Karpas-422 (cell line): ENCODE measurements at regions not wholly inside any gene's neighbourhood (a gene's known extent, or its start where the extent isn't known, plus 50 kb on each side); places are given as distances from the start of the nearest gene placed in this dataset.
"Not testable (repeated sequence)": the region's sequence is repeated elsewhere in the genome, so short reads cannot be mapped to it uniquely, and the experiment has no call there.

Experiments
- DNase-seq: peaks from one replicate; pipeline ENCODE4 v3.0.0-alpha.2; 2015
- H2AFZ ChIP-seq: fragments of 200-600 bp; sonication (generic); 2 replicates; pipeline ENCODE4 v1.6.1; 2014; ENCODE audit warnings: antibody characterized with exemption, low read length, mixed read lengths
- H3K27ac ChIP-seq: fragments of 200-600 bp; sonication (generic); 2 replicates; pipeline ENCODE4 v1.5.1; 2014; ENCODE audit warnings: mild to moderate bottlenecking, low read length, moderate library complexity
- H3K27me3 ChIP-seq: fragments of 200-600 bp; sonication (generic); 2 replicates; pipeline ENCODE4 v1.6.1; 2014; ENCODE audit warnings: low read length, mixed read lengths
- H3K36me3 ChIP-seq: fragments of 200-600 bp; sonication (generic); 2 replicates; pipeline ENCODE4 v1.6.1; 2014; ENCODE audit warnings: low read length, mixed read lengths; ENCODE audit not compliant: insufficient read depth
- H3K4me1 ChIP-seq: fragments of 200-600 bp; sonication (generic); 2 replicates; pipeline ENCODE4 v1.6.1; 2014; ENCODE audit warnings: mild to moderate bottlenecking, low read length, mixed read lengths
- H3K4me2 ChIP-seq: fragments of 200-600 bp; sonication (generic); 2 replicates; pipeline ENCODE4 v1.6.1; 2014; ENCODE audit warnings: low read length, low read depth, mild to moderate bottlenecking; ENCODE audit not compliant: poor library complexity, severe bottlenecking
- H3K4me3 ChIP-seq: fragments of 200-600 bp; sonication (generic); 2 replicates; pipeline ENCODE4 v1.5.1; 2014; ENCODE audit warnings: mild to moderate bottlenecking, antibody characterized with exemption, low read length, mixed read lengths
- H3K79me2 ChIP-seq: fragments of 200-600 bp; sonication (generic); 2 replicates; pipeline ENCODE4 v1.6.1; 2014; ENCODE audit warnings: mild to moderate bottlenecking, low read length, mixed read lengths
- H3K9ac ChIP-seq: fragments of 200-600 bp; sonication (generic); 2 replicates; pipeline ENCODE4 v1.6.0; 2014; ENCODE audit warnings: low read length
- H3K9me2 ChIP-seq: fragments of 200-600 bp; sonication (generic), shearing (Covaris generic); replicated peaks from 2 replicates; pipeline ENCODE4 v1.6.0; 2014; ENCODE audit warnings: mild to moderate bottlenecking, low read length, moderate library complexity; ENCODE audit not compliant: insufficient read depth
- H3K9me3 ChIP-seq: fragments of 300-700, 200-600 bp; sonication (generic); 2 replicates; pipeline ENCODE4 v1.6.1; 2014; ENCODE audit warnings: low read length, mixed read lengths
- H4K20me1 ChIP-seq: fragments of 200-600 bp; sonication (generic); 2 replicates; pipeline ENCODE4 v1.6.1; 2014; ENCODE audit warnings: mild to moderate bottlenecking, antibody characterized with exemption, low read length, low read depth; ENCODE audit not compliant: insufficient read depth

DNA sequence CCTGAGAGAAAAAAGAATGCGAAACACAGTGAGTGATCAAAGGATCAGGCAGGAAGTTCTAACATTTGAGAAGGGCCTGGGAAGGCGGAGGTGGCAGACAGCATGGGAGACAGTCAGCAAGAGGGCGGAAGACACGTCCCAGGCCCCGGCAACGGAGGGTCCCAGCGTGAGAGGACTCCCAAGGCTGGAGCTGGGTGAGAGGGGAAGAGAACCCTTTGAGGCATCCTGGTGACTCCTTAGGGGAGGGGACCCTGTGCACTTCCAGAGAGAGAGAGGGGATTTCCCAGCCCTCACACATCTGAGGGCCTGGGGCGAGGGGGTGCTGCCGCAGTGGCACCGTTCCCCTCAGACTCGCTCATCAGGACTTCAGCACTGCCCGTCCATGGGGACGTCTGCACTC lies 133.4 kb downstream of the RTP5 start:
- H3K4me3 ChIP-seq = no peak overlapping the region
- DNase-seq = no peak
- H3K27me3 ChIP-seq = no peaks in the 10 kb centered on the region
- no peaks in the 10 kb centered on the region for H4K20me1 ChIP-seq
- no peak overlapping the region for H2AFZ ChIP-seq
- H3K27ac ChIP-seq = no peak overlapping the region
- H3K4me2 ChIP-seq = no peak overlapping the region
- no peaks in the 10 kb centered on the region for H3K4me1 ChIP-seq
- H3K9me2 ChIP-seq = no peaks in the 10 kb centered on the region
- H3K9ac ChIP-seq = no peak overlapping the region
- no peaks in the 10 kb centered on the region for H3K79me2 ChIP-seq
- H3K36me3 ChIP-seq = no peaks in the 10 kb centered on the region
- H3K9me3 ChIP-seq = no peaks in the 10 kb centered on the region

DNA sequence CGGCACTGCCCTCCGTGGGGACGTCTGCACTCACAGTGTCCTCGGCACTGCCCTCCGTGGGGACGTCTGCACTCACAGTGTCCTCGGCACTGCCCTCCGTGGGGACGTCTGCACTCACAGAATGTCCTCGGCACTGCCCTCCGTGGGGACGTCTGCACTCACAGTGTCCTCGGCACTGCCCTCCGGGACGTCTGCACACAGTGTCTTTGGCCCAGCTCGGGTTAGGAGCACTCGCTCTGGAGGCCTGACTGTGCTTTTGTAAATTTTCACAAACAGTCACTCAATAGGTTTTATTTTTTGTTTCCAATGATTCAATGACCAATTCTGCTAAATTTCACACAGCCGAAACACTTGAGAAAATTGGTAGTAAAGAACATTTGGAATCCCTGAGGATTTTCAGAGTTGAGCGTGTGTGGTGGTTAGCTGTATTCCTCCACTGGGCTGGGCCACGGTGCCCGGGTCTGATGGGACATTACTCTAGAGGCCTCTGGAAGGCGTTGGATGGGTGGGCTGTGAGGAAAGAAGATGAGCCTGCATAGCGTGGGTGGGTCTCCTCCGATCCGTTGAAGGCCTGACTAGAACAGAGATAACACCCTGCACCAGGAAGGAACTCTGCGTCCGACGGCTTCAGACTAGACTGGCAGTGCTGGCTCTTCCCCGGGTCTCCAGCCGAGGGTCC lies 134.8 kb downstream of the RTP5 start:
- no peak overlapping the region for H3K9ac ChIP-seq
- H3K4me3 ChIP-seq = no peak overlapping the region
- no peaks in the 10 kb centered on the region for H3K36me3 ChIP-seq
- H3K9me3 ChIP-seq = no peaks in the 10 kb centered on the region
- H3K27me3 ChIP-seq = no peaks in the 10 kb centered on the region
- no peaks in the 10 kb centered on the region for H3K79me2 ChIP-seq
- no peaks in the 10 kb centered on the region for H4K20me1 ChIP-seq
- H3K4me1 ChIP-seq = no peaks in the 10 kb centered on the region
- DNase-seq = no peak
- no peak overlapping the region for H2AFZ ChIP-seq
- H3K9me2 ChIP-seq = no peaks in the 10 kb centered on the region
- no peak overlapping the region for H3K27ac ChIP-seq
- no peak overlapping the region for H3K4me2 ChIP-seq

DNA sequence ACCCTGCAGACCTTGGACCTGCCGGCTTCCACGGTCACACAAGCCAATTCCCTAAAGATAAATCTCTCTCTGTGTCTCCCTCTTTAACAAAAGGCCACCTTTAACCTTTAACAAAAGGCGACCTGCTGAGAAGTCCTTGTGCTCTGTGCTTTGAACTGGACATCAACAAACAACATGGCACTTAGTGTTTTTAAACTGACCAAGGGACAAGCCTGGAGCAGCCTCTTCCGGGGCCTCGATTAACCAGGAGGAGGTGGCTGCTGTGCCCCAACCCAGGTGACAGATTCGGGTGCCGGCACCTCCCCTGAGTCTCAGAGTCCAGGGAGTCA lies 135.3 kb downstream of the RTP5 start:
- H2AFZ ChIP-seq = no peak overlapping the region
- no peak overlapping the region for H3K4me2 ChIP-seq
- no peaks in the 10 kb centered on the region for H3K9me3 ChIP-seq
- no peaks in the 10 kb centered on the region for H3K9me2 ChIP-seq
- no peaks in the 10 kb centered on the region for H4K20me1 ChIP-seq
- H3K27me3 ChIP-seq = no peaks in the 10 kb centered on the region
- no peaks in the 10 kb centered on the region for H3K79me2 ChIP-seq
- H3K4me1 ChIP-seq = no peaks in the 10 kb centered on the region
- H3K4me3 ChIP-seq = no peak overlapping the region
- H3K36me3 ChIP-seq = no peaks in the 10 kb centered on the region
- no peak overlapping the region for H3K9ac ChIP-seq
- no peak overlapping the region for H3K27ac ChIP-seq
- no peak for DNase-seq

DNA sequence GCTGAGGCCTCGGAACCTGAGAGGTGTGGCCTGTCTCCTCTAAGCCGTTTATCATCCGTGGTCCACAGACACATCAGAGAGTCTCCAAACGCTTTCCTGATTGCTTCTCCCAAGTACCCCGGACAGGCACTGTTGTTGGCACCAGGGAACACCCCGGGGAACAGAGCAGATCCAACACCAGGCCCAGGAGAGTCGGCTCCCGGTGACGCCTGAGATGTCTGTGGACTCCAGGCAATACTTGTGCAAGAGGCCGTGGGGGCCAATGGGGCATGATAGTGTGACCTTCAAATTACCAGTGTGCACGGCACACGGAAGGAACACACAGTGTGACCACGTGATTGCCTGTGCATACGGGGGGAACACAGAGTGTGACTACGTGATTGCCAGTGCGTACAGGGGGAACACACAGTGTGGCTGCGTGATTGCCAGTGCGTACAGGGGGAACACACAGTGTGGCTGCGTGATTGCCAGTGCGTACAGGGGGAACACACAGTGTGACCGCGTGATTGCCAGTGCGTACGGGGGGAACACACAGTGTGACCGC lies 136.6 kb downstream of the RTP5 start:
- H3K4me2 ChIP-seq, H2AFZ ChIP-seq, H3K36me3 ChIP-seq, H3K4me3 ChIP-seq, H3K27me3 ChIP-seq, H4K20me1 ChIP-seq, H3K27ac ChIP-seq, DNase-seq, H3K79me2 ChIP-seq, H3K4me1 ChIP-seq, H3K9me3 ChIP-seq, H3K9me2 ChIP-seq, H3K9ac ChIP-seq: not testable (repeated sequence)

DNA sequence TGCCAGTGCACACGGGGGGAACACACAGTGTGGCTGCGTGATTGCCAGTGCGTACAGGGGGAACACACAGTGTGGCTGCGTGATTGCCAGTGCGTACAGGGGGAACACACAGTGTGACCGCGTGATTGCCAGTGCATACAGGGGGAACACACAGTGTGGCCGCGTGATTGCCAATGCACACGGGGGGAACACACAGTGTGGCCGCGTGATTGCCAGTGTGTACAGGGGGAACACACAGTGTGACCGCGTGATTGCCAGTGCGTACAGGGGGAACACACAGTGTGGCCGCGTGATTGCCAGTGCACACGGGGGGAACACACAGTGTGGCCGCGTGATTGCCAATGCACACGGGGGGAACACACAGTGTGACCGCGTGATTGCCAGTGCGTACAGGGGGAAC lies 139.4 kb downstream of the RTP5 start:
- H3K4me1 ChIP-seq, DNase-seq, H2AFZ ChIP-seq: not testable (repeated sequence)

DNA sequence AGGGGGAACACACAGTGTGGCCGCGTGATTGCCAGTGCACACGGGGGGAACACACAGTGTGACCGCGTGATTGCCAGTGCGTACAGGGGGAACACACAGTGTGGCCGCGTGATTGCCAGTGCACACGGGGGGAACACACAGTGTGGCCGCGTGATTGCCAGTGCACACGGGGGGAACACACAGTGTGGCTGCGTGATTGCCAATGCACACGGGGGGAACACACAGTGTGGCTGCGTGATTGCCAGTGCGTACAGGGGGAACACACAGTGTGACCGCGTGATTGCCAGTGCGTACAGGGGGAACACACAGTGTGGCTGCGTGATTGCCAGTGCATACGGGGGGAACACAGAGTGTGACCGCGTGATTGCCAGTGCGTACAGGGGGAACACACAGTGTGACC lies 140.3 kb downstream of the RTP5 start:
- not testable (repeated sequence) for H2AFZ ChIP-seq, H3K4me1 ChIP-seq, H4K20me1 ChIP-seq, H3K27me3 ChIP-seq, H3K9ac ChIP-seq, DNase-seq, H3K36me3 ChIP-seq, H3K4me2 ChIP-seq, H3K27ac ChIP-seq, H3K9me2 ChIP-seq, H3K79me2 ChIP-seq, H3K4me3 ChIP-seq, H3K9me3 ChIP-seq

More for the DNA sequence above, 139.4 kb downstream of the RTP5 start:
- H3K4me2 ChIP-seq, H3K9ac ChIP-seq, H3K9me3 ChIP-seq, H3K4me3 ChIP-seq, H3K79me2 ChIP-seq, H4K20me1 ChIP-seq, H3K27ac ChIP-seq, H3K9me2 ChIP-seq, H3K27me3 ChIP-seq, H3K36me3 ChIP-seq: not testable (repeated sequence)

DNA sequence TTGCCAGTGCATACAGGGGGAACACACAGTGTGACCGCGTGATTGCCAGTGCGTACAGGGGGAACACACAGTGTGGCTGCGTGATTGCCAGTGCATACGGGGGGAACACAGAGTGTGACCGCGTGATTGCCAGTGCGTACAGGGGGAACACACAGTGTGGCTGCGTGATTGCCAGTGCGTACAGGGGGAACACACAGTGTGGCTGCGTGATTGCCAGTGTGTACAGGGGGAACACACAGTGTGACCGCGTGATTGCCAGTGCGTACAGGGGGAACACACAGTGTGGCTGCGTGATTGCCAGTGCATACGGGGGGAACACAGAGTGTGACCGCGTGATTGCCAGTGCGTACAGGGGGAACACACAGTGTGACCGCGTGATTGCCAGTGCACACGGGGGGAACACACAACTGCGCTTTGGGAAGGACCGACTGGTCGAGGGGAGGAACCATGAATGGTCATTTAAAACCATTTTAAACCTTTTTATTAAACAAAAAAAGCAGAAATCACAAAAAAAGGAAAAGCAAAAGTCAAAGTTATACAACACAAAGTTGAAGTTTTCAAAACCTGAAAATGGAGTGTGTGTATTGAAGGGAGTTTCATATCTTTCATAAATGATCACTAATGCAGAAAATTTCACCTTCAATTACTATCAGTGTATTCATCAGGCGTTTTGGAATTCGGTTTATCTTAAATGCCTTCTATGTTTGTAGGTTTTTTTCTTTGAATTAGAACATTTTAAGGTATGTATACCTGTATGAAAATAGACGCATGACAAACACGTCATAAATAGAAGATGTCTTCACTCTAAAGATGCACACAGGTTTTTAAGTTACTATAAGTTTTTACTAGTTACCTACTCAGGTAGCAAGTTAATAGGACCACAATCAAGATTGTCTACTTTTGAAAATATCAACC lies 141.0 kb downstream of the RTP5 start:
- not testable (repeated sequence) for H4K20me1 ChIP-seq, H3K27me3 ChIP-seq, H3K4me1 ChIP-seq, H3K9ac ChIP-seq, H3K36me3 ChIP-seq, H3K4me3 ChIP-seq, H3K27ac ChIP-seq, H3K9me3 ChIP-seq, H3K4me2 ChIP-seq, H3K79me2 ChIP-seq, H2AFZ ChIP-seq, H3K9me2 ChIP-seq
- DNase-seq = peak; percentile 49

DNA sequence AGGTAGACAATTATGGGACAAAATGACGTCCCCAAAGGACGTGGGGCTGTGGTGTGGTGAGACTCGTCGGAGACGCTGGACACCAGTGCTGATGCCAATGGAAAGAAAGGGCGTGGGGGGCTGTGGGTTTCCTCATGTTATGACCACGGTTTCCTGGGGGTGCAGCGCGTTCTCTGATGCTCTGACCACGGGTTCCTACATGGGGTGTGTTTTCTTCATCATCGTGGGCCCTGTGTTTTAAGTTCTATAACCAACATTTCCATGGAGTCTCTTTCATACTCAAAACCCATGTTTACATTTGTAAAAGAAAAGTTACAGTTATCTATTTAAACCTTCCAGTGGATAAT lies 141.6 kb downstream of the RTP5 start:
- no peaks in the 10 kb centered on the region for H3K4me1 ChIP-seq
- no peaks in the 10 kb centered on the region for H3K9me3 ChIP-seq
- no peak overlapping the region for H3K27ac ChIP-seq
- H3K4me2 ChIP-seq = no peak overlapping the region
- H3K4me3 ChIP-seq = no peak overlapping the region
- no peaks in the 10 kb centered on the region for H4K20me1 ChIP-seq
- no peak overlapping the region for H2AFZ ChIP-seq
- no peaks in the 10 kb centered on the region for H3K9me2 ChIP-seq
- no peaks in the 10 kb centered on the region for H3K79me2 ChIP-seq
- DNase-seq = no peak
- H3K9ac ChIP-seq = no peak overlapping the region
- no peaks in the 10 kb centered on the region for H3K27me3 ChIP-seq
- H3K36me3 ChIP-seq = no peaks in the 10 kb centered on the region
